ENCODE measurements at regions not wholly inside any gene's neighbourhood (a gene's known extent, or its start where the extent isn't known, plus 50 kb on each side); places are given as distances from the start of the nearest gene placed in this dataset.

DNA sequence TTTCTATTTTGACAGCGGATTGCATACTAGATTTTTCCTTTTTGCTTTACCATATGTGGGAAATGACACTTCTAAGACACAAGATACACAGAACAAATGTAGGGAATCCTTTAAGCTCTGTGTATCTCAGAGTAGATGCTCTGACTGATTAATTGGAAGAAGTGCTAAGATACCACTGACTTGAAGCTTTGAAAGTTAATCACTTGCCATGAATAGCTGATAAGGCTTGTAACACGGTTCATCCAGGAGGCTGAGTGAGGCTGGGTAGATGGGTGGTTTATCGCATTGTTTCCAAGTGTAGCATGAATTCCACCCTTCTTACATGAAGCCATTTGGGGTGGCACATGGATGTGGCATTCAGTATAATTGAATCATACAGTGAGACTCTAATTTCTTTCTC is 654.1 kb upstream of the RBFOX1 start:
- Histone ChIP-seq H2BK12ac (ENCODE audit: low read length) (no peak overlapping the region), H3K18ac (ENCODE audit: low read length) (no peak overlapping the region), H3K36me3 (ENCODE audit: control insufficient read depth in 1 of 2, insufficient read depth in 2 of 2, low read length in 2 of 2) (no peaks in the 10 kb centered on the region), H3K4ac (ENCODE audit: low read depth, low read length) (no peak overlapping the region), H2AFZ (ENCODE audit: insufficient read depth, low read length, poor library complexity) (no peak overlapping the region), H3K27ac (ENCODE audit: low read depth, low read length) (no peak overlapping the region), H4K12ac (ENCODE audit: low read depth, low read length) (no peak overlapping the region), H3K27me3 (ENCODE audit: insufficient read depth, low read length) (no peaks in the 10 kb centered on the region), H2BK5ac (ENCODE audit: low read depth, low read length, poor library complexity) (no peak overlapping the region), H2AK5ac (ENCODE audit: low read length) (no peak overlapping the region), H4K8ac (ENCODE audit: low read depth, low read length) (no peak overlapping the region), H3K4me1 (ENCODE audit: control insufficient read depth in 1 of 2, insufficient read depth in 2 of 2, low read length in 2 of 2) (no peaks in the 10 kb centered on the region), H3K4me3 (ENCODE audit: low read depth, low read length) (no peak overlapping the region), H3K9me3 (ENCODE audit: insufficient read depth, low read depth, low read length) (no peaks in the 10 kb centered on the region), H3K79me2 (ENCODE audit: control insufficient read depth, insufficient read depth, low read length, poor library complexity) (no peaks in the 10 kb centered on the region), H3K9ac (ENCODE audit: low read length) (no peak overlapping the region), H3K79me1 (ENCODE audit: low read length) (no peaks in the 10 kb centered on the region), H3K14ac (ENCODE audit: low read length) (no peak overlapping the region), H2BK120ac (ENCODE audit: insufficient read depth, low read length, poor library complexity) (no peak overlapping the region), H3K4me2 (ENCODE audit: low read length) (no peak overlapping the region), H3K23ac (ENCODE audit: low read length) (no peak overlapping the region), H4K91ac (ENCODE audit: low read depth, low read length) (no peak overlapping the region)
- no peak for DNase-seq
- WGBS (ENCODE audit: extremely low coverage, insufficient coverage, insufficient read length): no CpG with 5 or more reads among the region's 3 CpGs

DNA sequence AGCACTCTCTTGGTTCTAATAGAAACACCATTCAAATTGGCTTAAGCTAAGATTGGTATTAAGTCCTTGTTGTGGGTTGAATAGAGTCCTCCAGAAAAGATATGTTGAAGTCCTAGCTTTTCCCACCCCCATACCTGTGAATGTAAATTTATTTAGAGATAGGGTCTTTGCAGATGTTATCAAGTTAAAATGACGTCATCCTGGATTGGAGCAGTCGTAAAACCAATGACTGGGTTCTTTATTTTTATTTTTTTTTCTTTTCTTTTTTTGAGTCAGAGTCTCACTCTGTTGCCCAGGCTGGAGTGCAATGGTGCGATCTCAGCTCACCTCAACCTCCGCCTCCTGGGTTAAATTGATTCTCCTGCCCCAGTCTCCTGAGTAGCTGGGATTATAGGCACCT is 658.6 kb upstream of the RBFOX1 start:
- Histone ChIP-seq H2BK5ac (ENCODE audit: low read depth, low read length, poor library complexity) (no peak overlapping the region), H3K4me3 (ENCODE audit: low read depth, low read length) (no peak overlapping the region), H2AFZ (ENCODE audit: insufficient read depth, low read length, poor library complexity) (no peak overlapping the region), H3K23ac (ENCODE audit: low read length) (no peak overlapping the region), H3K27me3 (ENCODE audit: insufficient read depth, low read length) (no peaks in the 10 kb centered on the region), H2BK120ac (ENCODE audit: insufficient read depth, low read length, poor library complexity) (no peak overlapping the region), H2BK12ac (ENCODE audit: low read length) (no peak overlapping the region), H4K8ac (ENCODE audit: low read depth, low read length) (no peak overlapping the region), H3K4me2 (ENCODE audit: low read length) (no peak overlapping the region), H3K9me3 (ENCODE audit: insufficient read depth, low read depth, low read length) (no peaks in the 10 kb centered on the region), H3K14ac (ENCODE audit: low read length) (no peak overlapping the region), H3K36me3 (ENCODE audit: control insufficient read depth in 1 of 2, insufficient read depth in 2 of 2, low read length in 2 of 2) (no peaks in the 10 kb centered on the region), H3K4me1 (ENCODE audit: control insufficient read depth in 1 of 2, insufficient read depth in 2 of 2, low read length in 2 of 2) (no peaks in the 10 kb centered on the region), H3K4ac (ENCODE audit: low read depth, low read length) (no peak overlapping the region), H3K27ac (ENCODE audit: low read depth, low read length) (no peak overlapping the region), H3K79me1 (ENCODE audit: low read length) (no peaks in the 10 kb centered on the region), H4K12ac (ENCODE audit: low read depth, low read length) (no peak overlapping the region), H3K18ac (ENCODE audit: low read length) (no peak overlapping the region), H4K91ac (ENCODE audit: low read depth, low read length) (no peak overlapping the region), H3K9ac (ENCODE audit: low read length) (no peak overlapping the region), H2AK5ac (ENCODE audit: low read length) (no peak overlapping the region), H3K79me2 (ENCODE audit: control insufficient read depth, insufficient read depth, low read length, poor library complexity) (no peaks in the 10 kb centered on the region)
- DNase-seq: no peak
- WGBS (ENCODE audit: extremely low coverage, insufficient coverage, insufficient read length): no CpG with 5 or more reads among the region's 4 CpGs

DNA sequence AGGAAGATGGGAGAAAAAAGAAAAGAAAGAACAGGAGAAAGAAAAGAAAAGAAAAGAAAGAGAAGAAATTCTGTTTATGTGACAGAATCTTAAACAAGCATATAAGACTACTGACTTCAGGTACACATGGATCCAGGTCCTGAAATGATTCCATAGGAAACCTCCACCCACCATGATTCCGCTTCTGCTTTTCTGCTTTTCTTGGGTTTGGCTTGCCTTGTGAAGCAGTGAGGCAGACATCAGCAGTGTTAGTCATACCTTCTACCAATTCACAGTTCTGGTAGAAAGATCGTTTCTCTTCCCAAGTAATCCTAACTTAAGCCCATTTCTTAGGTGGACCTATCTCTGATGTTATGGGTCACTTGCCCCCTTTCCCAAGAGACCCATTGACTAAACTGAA is 660.1 kb upstream of the RBFOX1 start:
- no CpG with 5 or more reads among the region's 2 CpGs for WGBS (ENCODE audit: extremely low coverage, insufficient coverage, insufficient read length)
- no peak overlapping the region for H3K27ac ChIP-seq (ENCODE audit: low read depth, low read length)

DNA sequence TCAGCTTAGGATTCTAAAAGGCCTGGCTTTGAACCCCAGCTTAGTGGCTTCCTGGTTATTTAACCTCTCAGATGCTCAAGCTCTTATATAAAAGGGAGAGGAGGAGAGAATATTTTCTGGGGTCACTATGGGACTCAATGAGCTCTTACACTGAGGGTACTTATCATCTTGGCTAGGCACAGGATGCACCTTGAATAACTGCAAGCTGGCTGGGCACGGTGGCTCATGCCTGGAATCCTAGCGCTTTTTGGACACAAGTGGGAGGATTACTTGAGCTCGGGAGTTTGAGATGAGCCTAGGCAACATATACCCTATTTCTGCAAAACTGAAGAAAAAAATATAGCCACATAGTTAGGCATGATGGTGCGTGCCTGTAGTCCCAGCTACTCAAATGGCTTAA is 665.3 kb upstream of the RBFOX1 start:
- no peak overlapping the region for H4K91ac ChIP-seq (ENCODE audit: low read depth, low read length)
- H3K79me1 ChIP-seq (ENCODE audit: low read length): no peaks in the 10 kb centered on the region
- no peak overlapping the region for H2BK12ac ChIP-seq (ENCODE audit: low read length)
- H2AFZ ChIP-seq (ENCODE audit: insufficient read depth, low read length, poor library complexity): no peak overlapping the region
- H4K12ac ChIP-seq (ENCODE audit: low read depth, low read length): no peak overlapping the region
- H3K9ac ChIP-seq (ENCODE audit: low read length): no peak overlapping the region
- H3K14ac ChIP-seq (ENCODE audit: low read length): no peak overlapping the region
- H3K18ac ChIP-seq (ENCODE audit: low read length): no peak overlapping the region
- H3K27me3 ChIP-seq (ENCODE audit: insufficient read depth, low read length): no peaks in the 10 kb centered on the region
- no peak overlapping the region for H3K23ac ChIP-seq (ENCODE audit: low read length)
- H3K4ac ChIP-seq (ENCODE audit: low read depth, low read length): no peak overlapping the region
- H3K36me3 ChIP-seq (ENCODE audit: control insufficient read depth in 1 of 2, insufficient read depth in 2 of 2, low read length in 2 of 2): no peaks in the 10 kb centered on the region
- no peaks in the 10 kb centered on the region for H3K79me2 ChIP-seq (ENCODE audit: control insufficient read depth, insufficient read depth, low read length, poor library complexity)
- H3K9me3 ChIP-seq (ENCODE audit: insufficient read depth, low read depth, low read length): no peaks in the 10 kb centered on the region
- no peak overlapping the region for H3K4me3 ChIP-seq (ENCODE audit: low read depth, low read length)
- H4K8ac ChIP-seq (ENCODE audit: low read depth, low read length): no peak overlapping the region
- WGBS (ENCODE audit: extremely low coverage, insufficient coverage, insufficient read length): no CpG with 5 or more reads among the region's 4 CpGs
- H3K4me1 ChIP-seq (ENCODE audit: control insufficient read depth in 1 of 2, insufficient read depth in 2 of 2, low read length in 2 of 2): no peaks in the 10 kb centered on the region
- H3K4me2 ChIP-seq (ENCODE audit: low read length): no peak overlapping the region
- no peak overlapping the region for H2AK5ac ChIP-seq (ENCODE audit: low read length)
- no peak overlapping the region for H2BK120ac ChIP-seq (ENCODE audit: insufficient read depth, low read length, poor library complexity)
- no peak overlapping the region for H3K27ac ChIP-seq (ENCODE audit: low read depth, low read length)
- no peak for DNase-seq
- H2BK5ac ChIP-seq (ENCODE audit: low read depth, low read length, poor library complexity): no peak overlapping the region

More for the DNA sequence above, 660.1 kb upstream of the RBFOX1 start:
- Histone ChIP-seq H3K27me3 (ENCODE audit: insufficient read depth, low read length) (no peaks in the 10 kb centered on the region), H3K9ac (ENCODE audit: low read length) (no peak overlapping the region), H3K4me3 (ENCODE audit: low read depth, low read length) (no peak overlapping the region), H3K79me1 (ENCODE audit: low read length) (no peaks in the 10 kb centered on the region), H2BK12ac (ENCODE audit: low read length) (no peak overlapping the region), H2BK5ac (ENCODE audit: low read depth, low read length, poor library complexity) (no peak overlapping the region), H3K9me3 (ENCODE audit: insufficient read depth, low read depth, low read length) (no peaks in the 10 kb centered on the region), H3K4ac (ENCODE audit: low read depth, low read length) (no peak overlapping the region), H3K4me1 (ENCODE audit: control insufficient read depth in 1 of 2, insufficient read depth in 2 of 2, low read length in 2 of 2) (no peaks in the 10 kb centered on the region), H3K23ac (ENCODE audit: low read length) (no peak overlapping the region), H2AFZ (ENCODE audit: insufficient read depth, low read length, poor library complexity) (no peak overlapping the region), H3K36me3 (ENCODE audit: control insufficient read depth in 1 of 2, insufficient read depth in 2 of 2, low read length in 2 of 2) (no peaks in the 10 kb centered on the region), H3K14ac (ENCODE audit: low read length) (no peak overlapping the region), H4K91ac (ENCODE audit: low read depth, low read length) (no peak overlapping the region), H3K4me2 (ENCODE audit: low read length) (no peak overlapping the region), H3K79me2 (ENCODE audit: control insufficient read depth, insufficient read depth, low read length, poor library complexity) (no peaks in the 10 kb centered on the region), H2AK5ac (ENCODE audit: low read length) (no peak overlapping the region), H3K18ac (ENCODE audit: low read length) (no peak overlapping the region), H2BK120ac (ENCODE audit: insufficient read depth, low read length, poor library complexity) (no peak overlapping the region), H4K8ac (ENCODE audit: low read depth, low read length) (no peak overlapping the region), H4K12ac (ENCODE audit: low read depth, low read length) (no peak overlapping the region)
- DNase-seq: no peak
